HG03521 (cell line): ENCODE measurements at regions not wholly inside any gene's neighbourhood (a gene's known extent, or its start where the extent isn't known, plus 50 kb on each side); places are given as distances from the start of the nearest gene placed in this dataset.

ENCODE experiments used
- ATAC-seq: cut with Tn5 transposase; IDR thresholded peaks from one replicate; pipeline ENCODE4 v1.9.1; 2021; ENCODE audit warnings: mild to moderate bottlenecking, moderate library complexity; ENCODE audit not compliant: unreplicated experiment

DNA sequence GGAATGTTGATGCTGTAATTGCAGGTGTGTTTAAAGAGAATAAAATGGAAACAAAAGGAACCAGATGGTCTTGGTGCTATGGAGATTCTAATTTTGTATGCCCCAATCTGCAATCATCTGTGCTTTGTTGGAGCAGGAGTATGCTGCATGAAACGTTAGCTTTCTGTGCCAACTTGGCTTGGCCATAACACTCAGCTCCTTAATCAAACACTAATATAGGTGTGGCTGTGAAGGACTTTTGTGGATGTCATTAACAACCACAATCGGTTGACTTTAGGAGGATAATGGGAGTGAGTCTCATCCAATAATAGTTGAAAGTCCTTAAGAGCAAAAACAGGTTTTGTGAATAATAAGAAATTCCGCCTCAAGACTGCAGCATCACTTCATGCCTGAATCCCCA lies 399.2 kb downstream of the NLGN4X start:
- ATAC-seq, result no peak

- no peak for ATAC-seq
Measured at GRCh38 chrX:5829060-5829459, 399.6 kb downstream of the NLGN4X start.

- ATAC-seq, result no peak
Measured at GRCh38 chrX:5823903-5824302, 404.8 kb downstream of the NLGN4X start.

DNA sequence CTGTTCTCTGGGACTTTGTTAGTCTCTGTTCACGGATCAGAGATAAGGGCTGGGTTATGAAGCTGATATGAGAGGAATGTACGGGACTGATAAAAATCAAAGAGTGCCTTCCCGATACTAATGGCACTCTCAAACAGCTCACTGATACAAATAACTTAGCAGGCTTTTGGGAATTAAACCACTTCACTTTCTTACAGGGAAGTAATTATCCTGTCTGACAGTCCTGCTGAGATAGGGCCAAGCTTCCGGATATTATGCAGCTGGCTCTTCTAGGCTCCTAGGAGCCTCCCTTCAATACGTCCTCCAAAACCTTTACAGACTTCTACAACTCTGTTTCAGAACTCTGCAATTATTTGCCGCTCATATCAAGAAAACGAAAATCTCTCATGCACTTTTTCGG lies 418.0 kb downstream of the NLGN4X start:
- no peak for ATAC-seq

GRCh38 chrX:5807181-5807580 lies 421.5 kb downstream of the NLGN4X start:
- no peak for ATAC-seq

DNA sequence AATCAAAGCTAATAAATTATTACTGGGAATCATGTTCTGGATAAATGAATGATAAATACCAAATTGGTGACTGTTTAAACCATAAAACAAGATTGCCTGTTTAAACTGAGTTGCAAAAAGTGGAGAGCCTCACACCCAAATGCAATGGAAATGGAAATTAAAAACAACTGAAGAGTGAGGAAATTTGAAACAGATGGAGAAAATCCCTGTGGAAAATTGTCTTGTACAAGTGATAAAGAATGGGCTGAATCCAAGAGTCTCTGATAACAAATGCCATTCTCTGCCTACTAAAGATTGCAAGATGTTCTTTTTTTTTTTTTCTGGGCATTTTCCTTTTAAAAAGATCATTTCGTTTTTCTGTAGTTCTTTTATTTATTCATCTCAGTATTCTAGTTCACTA lies 426.3 kb downstream of the NLGN4X start:
- no peak for ATAC-seq

DNA sequence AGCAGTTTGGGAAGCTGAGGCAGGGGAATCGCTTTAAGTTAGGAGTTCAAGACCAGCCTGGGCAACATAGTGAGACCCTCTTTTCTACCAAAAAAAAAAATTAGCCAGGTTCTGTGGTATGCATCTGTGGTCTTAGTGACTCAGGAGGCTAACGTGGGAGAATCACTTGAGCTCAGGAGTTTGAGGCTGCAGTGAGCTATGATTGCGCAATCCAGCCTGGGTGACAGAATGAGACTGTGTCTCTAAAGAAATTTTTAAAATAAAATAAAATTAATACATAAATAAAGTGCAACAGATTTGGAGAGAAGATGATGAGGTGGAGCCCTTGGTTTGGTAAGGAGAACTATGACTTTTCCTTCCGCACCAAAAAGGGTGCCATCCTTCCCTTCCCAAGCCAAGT lies 436.9 kb downstream of the NLGN4X start:
- ATAC-seq, result no peak

DNA sequence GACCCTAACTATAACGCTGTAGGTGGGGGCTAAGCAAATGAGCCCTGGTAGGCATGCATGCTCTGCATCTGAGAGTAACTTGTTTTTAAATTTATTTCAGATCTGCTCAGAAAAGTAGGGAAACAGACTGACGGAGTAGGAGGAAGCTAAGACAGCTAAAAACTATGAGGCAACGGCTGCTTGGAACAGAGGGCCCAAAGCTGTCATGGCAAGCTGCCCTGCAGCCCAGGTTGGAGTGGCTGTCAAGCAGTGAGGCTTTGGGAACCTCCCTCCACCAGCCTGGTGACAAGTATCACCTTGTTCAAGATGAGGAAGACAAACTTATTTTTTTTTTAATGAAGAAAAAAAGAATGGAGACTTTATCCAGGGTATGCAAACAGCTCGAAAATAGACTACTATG lies 439.8 kb downstream of the NLGN4X start:
- ATAC-seq, result no peak

DNA sequence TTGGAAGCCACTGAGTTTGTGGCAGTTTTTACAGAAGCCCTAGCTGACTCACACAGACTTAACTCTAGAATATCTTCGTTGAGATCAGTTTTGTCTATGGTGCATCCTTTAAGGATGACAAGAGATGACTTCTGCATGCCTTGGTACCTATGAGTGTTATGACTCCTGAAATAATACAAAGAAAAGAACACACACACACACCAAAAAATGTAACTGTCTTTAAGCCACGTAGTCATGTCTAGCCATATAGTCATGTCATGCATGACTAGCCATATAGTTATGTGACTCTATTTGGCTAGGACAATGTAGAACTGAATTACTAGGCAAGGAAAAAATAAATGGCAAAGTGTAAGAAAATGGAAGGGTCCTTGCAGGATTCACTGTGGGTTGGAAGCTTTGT lies 447.8 kb downstream of the NLGN4X start:
- ATAC-seq, result no peak

GRCh38 chrX:5775846-5776430 lies 452.7 kb downstream of the NLGN4X start:
- no peak for ATAC-seq

DNA sequence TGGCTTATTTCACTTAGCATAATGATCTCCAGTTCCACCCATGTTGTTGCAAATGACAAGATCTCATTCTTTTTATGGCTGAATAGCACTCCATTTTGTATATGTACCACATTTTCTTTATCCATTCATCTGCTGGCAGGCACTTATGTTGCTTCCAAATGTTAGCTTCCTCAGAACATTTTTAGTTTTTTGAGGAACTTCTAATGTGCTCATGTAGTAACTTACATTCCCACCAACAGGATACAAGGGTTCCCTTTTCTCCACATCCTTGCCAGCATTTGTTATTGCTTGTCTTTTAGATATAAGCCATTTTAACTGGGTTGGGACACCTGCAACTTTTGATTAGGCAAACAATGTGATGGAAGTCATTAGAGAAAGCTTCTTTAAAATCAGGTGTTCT lies 454.2 kb downstream of the NLGN4X start:
- ATAC-seq, result no peak

DNA sequence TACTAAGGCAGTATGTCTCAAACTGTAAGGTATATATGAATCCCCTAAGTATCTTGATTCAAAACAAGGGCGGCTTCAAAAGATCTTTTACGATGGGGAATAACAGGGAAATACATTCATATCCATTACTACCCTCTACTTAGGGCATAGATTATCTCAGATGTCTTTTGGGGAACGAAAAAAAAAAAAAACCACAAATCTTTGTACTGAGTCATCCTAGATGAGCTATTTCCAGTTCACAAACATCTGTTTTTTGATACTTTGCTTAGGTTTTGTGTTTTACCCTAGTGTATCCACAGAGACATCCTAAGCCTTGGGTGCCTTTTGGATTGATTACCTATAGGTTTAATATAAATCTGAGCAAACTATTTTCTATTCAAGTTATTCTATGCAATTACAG lies 457.2 kb downstream of the NLGN4X start:
- no peak for ATAC-seq

DNA sequence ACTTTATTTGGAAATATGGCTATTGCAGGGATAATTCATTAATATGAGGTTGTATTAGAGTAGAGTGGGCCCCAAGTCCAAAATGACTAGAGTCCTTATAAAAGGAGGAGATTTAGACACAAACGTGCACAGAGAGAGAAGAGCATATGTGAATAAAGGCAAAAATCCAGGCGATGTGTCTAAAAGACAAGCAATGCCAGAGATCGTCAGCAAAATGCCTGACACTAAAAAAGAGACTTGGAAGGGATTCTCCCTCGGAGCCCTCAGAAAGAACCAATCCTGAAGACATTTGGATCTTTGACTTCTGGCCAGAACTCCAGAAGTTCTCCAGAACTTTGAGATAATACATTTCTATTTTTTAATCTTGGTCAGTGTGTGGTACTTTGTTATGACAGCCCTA lies 472.1 kb downstream of the NLGN4X start:
- no peak for ATAC-seq

GRCh38 chrX:5753291-5753690 lies 475.4 kb downstream of the NLGN4X start:
- no peak for ATAC-seq

DNA sequence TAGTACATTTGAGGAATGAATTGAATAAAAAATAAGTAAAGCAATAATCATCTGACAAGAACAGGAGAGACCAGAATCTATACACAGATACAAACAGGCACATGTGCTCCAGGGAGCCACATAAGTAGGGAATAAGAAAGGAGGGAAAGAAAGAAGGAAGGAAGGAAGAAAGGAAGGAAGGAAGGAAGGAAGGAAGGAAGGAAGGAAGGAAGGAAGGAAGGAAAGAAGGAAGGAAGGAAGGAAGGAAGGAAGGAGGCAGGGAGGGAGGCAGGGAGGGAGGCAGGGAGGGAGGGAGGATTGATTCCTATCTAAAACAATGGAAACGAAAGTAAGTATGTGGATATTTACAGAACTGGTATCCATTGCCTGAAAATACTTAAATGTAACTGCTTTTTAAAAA lies 475.8 kb downstream of the NLGN4X start:
- no peak for ATAC-seq

- no peak for ATAC-seq
Measured at GRCh38 chrX:5748586-5749150, 480.0 kb downstream of the NLGN4X start.

GRCh38 chrX:5746231-5746630 lies 482.4 kb downstream of the NLGN4X start:
- ATAC-seq, result no peak

DNA sequence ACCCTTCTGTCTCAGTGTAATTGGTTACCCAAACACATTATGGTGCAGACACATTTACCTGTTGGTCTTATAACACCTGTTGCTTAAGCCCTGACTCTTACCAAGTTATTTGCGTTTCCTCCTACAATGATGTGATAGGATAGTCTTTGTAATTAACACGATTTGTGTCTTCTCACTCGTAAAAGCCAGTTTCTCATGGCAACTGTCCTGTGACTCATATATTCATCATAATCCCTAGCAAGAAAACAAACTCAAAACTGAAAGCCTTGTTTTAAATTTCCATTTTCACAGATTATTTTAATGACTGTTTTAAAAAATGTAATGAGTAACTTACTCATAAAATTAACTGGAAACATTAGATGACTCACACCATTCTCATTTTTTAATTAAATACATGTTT lies 495.2 kb downstream of the NLGN4X start:
- no peak for ATAC-seq

- no peak for ATAC-seq
Measured at GRCh38 chrX:5730556-5730955, 498.1 kb downstream of the NLGN4X start.

DNA sequence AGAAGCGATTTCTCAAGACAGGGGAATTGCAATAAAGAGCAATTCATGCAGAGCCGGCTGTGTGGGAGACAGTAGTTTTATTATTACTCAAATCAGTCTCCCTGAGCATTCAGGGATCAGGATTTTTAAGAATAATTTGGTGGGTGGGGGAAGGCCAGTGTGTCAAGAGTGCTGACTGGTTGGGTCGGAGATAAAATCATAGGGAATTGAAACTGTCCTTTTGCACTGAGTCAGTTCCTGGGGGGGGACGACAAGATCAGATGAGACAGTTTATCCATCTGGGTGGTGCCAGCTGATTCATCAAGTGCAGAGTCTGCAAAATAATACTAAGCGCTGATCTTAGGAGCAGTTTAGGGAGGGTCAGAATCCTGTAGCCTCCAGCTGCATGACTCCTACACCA lies 502.4 kb downstream of the NLGN4X start:
- ATAC-seq, result no peak

GRCh38 chrX:5724123-5724522 lies 504.5 kb downstream of the NLGN4X start:
- no peak for ATAC-seq

DNA sequence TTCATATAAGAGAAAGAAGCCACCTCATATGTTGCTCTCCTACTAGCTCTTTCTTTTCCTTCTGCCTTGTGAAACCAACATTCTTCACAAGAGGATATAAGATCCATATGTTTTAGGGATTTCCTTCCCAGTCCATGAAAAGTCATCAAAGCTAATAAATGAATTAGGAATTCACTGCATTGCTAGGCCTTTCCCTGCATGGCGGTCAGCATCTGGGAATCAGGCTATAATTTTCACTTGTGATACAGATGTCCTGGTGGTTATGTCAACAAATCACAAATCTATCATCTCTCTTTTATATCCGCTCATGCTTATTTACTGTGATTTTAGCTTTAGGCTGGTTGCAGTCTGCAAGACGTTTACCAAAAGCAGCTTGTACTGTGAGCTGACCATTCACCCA lies 510.0 kb downstream of the NLGN4X start:
- ATAC-seq, result no peak

GRCh38 chrX:5716666-5717065 lies 512.0 kb downstream of the NLGN4X start:
- ATAC-seq, result no peak
